ENCODE measurements at regions not wholly inside any gene's neighbourhood (a gene's known extent, or its start where the extent isn't known, plus 50 kb on each side); places are given as distances from the start of the nearest gene placed in this dataset.
"Not testable (repeated sequence)": the region's sequence is repeated elsewhere in the genome, so short reads cannot be mapped to it uniquely, and the experiment has no call there.

DNA sequence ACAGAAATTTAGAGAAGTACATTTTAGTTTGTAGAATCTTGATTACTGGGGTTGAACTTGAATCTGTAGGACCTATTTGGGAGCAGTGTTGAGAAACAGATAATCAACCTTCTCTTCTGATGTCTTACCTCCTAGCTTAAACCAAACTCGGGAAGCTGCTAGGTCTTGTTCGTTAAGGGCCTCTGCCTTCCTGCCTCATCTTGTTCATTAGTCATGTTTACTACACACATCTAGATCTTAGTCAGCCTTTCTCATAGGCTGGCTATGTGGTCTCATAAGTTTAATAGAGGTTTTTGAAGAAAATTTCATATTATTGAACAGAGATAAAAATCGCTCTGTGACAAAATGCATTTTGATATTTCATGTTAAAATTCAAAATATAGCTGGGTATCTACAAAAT is 331.0 kb upstream of the EDIL3 start:
- Histone ChIP-seq H3K9me3 (ENCODE audit: insufficient read depth, low read length) (no peaks in the 10 kb centered on the region), H3K4me3 (ENCODE audit: insufficient read length, low read depth) (no peak overlapping the region), H3K27me3 (ENCODE audit: insufficient read depth, insufficient read length) (no peaks in the 10 kb centered on the region), H3K36me3 (ENCODE audit: insufficient read depth, insufficient read length, low read length) (no peaks in the 10 kb centered on the region), H3K9ac (ENCODE audit: insufficient read length, low read depth) (no peak overlapping the region), H3K4me1 (ENCODE audit: insufficient read depth, insufficient read length) (no peaks in the 10 kb centered on the region)
- no peak for TF ChIP-seq SUZ12 (IDR thresholded peaks at IDR 0.05; ENCODE audit: extremely low read depth, insufficient read depth, insufficient read length)
- TF ChIP-seq YY1 (IDR thresholded peaks at IDR 0.05; ENCODE audit: insufficient read depth, insufficient read length), result no peak
- TF ChIP-seq ZNF274 (IDR thresholded peaks at IDR 0.05; ENCODE audit: low read depth, low read length), result no peak
- no peak for DNase-seq (ENCODE audit: low read depth, low spot score)

DNA sequence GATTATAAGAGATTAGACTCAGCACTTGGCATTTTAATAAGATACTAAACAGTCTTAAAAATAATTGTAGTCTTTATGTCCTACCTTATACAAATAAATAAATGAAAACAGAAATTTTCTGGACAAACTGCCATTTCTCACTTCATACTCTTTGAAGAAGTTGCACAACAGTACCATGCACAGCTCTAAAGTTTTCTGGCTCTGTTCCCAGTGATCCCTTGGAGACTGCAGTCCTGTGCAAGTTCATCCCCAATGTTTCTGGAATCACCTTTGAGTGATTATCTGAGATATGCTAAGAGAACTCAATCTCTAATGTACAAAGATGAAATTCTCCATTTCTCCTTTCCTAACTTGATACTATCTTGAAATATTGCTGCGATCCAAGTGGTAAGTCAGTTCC is 330.4 kb upstream of the EDIL3 start:
- no peak for DNase-seq (ENCODE audit: low read depth, low spot score)
- Histone ChIP-seq H3K9ac (ENCODE audit: insufficient read length, low read depth) (no peak overlapping the region), H3K27me3 (ENCODE audit: insufficient read depth, insufficient read length) (no peaks in the 10 kb centered on the region), H3K4me1 (ENCODE audit: insufficient read depth, insufficient read length) (no peaks in the 10 kb centered on the region), H3K9me3 (ENCODE audit: insufficient read depth, low read length) (no peaks in the 10 kb centered on the region), H3K36me3 (ENCODE audit: insufficient read depth, insufficient read length, low read length) (no peaks in the 10 kb centered on the region), H3K4me3 (ENCODE audit: insufficient read length, low read depth) (no peak overlapping the region)
- TF ChIP-seq SUZ12 (IDR thresholded peaks at IDR 0.05; ENCODE audit: extremely low read depth, insufficient read depth, insufficient read length) (no peak), ZNF274 (IDR thresholded peaks at IDR 0.05; ENCODE audit: low read depth, low read length) (no peak), YY1 (IDR thresholded peaks at IDR 0.05; ENCODE audit: insufficient read depth, insufficient read length) (no peak)

DNA sequence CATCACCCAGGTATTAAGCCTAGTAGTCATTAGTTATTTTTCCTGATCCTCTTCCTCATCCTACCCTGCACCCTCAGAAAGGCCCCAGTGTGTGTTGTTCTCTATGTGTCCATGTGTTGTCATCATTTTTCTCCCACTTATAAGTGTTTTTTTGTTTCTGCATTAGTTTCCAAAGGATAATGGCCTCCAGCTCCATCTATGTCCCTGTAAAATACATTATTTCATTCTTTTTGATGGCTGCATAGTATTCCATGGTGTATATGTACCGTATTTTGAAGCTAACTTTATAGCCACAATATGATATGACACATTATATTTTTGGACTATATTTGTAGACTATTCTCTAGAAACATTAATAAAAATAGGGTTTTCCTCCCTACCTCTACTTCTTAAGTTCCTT is 324.4 kb upstream of the EDIL3 start:
- no peak overlapping the region for H3K4me3 ChIP-seq (ENCODE audit: insufficient read length, low read depth)
- H3K9me3 ChIP-seq (ENCODE audit: insufficient read depth, low read length), result no peaks in the 10 kb centered on the region
- no peak for TF ChIP-seq SUZ12 (IDR thresholded peaks at IDR 0.05; ENCODE audit: extremely low read depth, insufficient read depth, insufficient read length)
- no peak for TF ChIP-seq ZNF274 (IDR thresholded peaks at IDR 0.05; ENCODE audit: low read depth, low read length)
- TF ChIP-seq YY1 (IDR thresholded peaks at IDR 0.05; ENCODE audit: insufficient read depth, insufficient read length), result no peak
- no peaks in the 10 kb centered on the region for H3K27me3 ChIP-seq (ENCODE audit: insufficient read depth, insufficient read length)
- DNase-seq (ENCODE audit: low read depth, low spot score), result no peak
- H3K4me1 ChIP-seq (ENCODE audit: insufficient read depth, insufficient read length), result no peaks in the 10 kb centered on the region
- H3K9ac ChIP-seq (ENCODE audit: insufficient read length, low read depth), result no peak overlapping the region
- no peaks in the 10 kb centered on the region for H3K36me3 ChIP-seq (ENCODE audit: insufficient read depth, insufficient read length, low read length)

DNA sequence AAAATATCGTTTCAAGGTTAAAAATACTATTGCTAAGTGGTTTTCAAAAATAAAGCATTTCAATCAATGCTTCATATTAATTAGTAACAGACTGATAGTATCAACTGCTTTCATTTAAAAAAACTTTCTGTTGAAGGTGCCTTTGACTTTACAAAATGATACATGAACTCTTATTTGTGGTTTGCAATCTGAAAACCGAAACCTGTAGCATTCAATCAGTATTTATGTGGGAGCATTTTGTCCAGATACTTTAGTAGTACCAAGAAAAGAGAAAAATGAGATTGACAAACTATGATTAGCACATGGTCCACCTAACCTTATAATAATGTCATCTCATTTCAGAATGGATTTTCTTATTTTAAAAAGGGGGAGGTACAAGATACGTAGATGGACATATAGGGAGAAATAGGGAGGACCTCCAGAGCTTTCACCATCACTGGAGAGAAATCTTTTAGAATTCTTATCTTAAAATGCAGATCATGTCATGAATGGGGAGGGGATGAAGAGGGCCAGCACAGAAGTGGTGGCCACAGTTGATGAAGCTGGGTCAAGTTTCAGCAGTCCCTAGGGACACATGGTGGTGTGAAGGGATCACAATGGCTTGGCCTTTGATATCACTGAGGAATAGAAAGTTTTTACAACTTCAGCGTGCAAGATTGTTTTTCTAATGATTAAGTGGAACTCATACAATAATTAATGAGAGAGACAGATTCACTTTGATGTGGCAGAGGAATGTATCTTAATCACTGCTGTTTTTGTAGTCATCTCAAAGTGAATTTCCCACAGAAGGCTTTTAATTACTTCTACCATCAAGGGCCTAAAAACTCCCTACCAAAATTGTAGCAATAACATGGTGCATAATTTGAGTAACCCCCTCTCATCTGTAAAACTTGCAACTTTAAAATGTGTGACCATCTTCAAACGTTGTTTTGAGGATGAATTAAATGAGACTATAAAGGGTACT is 322.3 kb upstream of the EDIL3 start:
- Histone ChIP-seq H3K4me3 (ENCODE audit: insufficient read length, low read depth) (no peak overlapping the region), H3K36me3 (ENCODE audit: insufficient read depth, insufficient read length, low read length) (no peaks in the 10 kb centered on the region), H3K9me3 (ENCODE audit: insufficient read depth, low read length) (no peaks in the 10 kb centered on the region), H3K27me3 (ENCODE audit: insufficient read depth, insufficient read length) (no peaks in the 10 kb centered on the region), H3K9ac (ENCODE audit: insufficient read length, low read depth) (no peak overlapping the region), H3K4me1 (ENCODE audit: insufficient read depth, insufficient read length) (no peaks in the 10 kb centered on the region)
- DNase-seq (ENCODE audit: low read depth, low spot score), result no peak
- TF ChIP-seq ZNF274 (IDR thresholded peaks at IDR 0.05; ENCODE audit: low read depth, low read length), result no peak
- no peak for TF ChIP-seq SUZ12 (IDR thresholded peaks at IDR 0.05; ENCODE audit: extremely low read depth, insufficient read depth, insufficient read length)
- TF ChIP-seq YY1 (IDR thresholded peaks at IDR 0.05; ENCODE audit: insufficient read depth, insufficient read length), result no peak

DNA sequence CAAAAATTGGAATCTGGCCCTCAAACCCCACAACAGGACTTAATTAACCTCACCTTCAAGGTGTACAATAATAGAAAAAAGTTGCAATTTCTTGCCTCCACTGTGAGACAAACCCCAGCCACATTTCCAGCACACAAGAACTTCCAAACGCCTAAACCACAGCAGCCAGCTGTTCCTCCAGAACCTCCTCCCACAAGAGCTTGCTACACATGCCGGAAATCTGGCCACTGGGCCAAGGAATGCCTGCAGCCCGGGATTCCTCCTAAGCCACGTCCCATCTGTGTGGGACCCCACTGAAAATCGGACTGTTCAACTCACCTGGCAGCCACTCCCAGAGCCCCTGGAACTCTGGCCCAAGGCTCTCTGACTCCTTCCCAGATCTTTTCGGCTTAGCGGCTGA is 315.9 kb upstream of the EDIL3 start:
- not testable (repeated sequence) for H3K36me3 ChIP-seq (ENCODE audit: insufficient read depth, insufficient read length, low read length); H3K27me3 ChIP-seq (ENCODE audit: insufficient read depth, insufficient read length); DNase-seq (ENCODE audit: low read depth, low spot score); H3K9ac ChIP-seq (ENCODE audit: insufficient read length, low read depth); H3K9me3 ChIP-seq (ENCODE audit: insufficient read depth, low read length); H3K4me3 ChIP-seq (ENCODE audit: insufficient read length, low read depth); H3K4me1 ChIP-seq (ENCODE audit: insufficient read depth, insufficient read length)

DNA sequence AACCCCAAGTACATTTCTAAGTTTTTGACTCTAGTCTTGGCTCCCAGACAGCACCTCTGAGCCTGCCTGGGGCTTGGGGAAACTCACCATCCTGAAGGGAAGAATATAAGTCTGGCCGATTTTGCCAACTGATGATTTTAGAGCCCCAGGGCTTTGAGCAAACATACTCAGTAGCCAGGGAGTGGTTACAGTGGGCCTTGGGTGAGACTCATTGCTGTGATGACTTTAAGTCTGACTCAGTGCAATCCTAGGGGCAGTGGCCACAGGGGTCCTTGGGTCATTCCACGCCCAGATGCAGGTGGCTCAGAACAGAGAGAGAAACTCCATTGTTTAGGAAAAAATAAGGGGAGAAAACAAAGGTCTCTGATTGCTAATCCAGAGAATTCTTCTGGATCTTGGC is 312.0 kb upstream of the EDIL3 start:
- no peak for DNase-seq (ENCODE audit: low read depth, low spot score)
- Histone ChIP-seq H3K4me3 (ENCODE audit: insufficient read length, low read depth) (no peak overlapping the region), H3K9ac (ENCODE audit: insufficient read length, low read depth) (no peak overlapping the region), H3K9me3 (ENCODE audit: insufficient read depth, low read length) (no peaks in the 10 kb centered on the region), H3K27me3 (ENCODE audit: insufficient read depth, insufficient read length) (no peaks in the 10 kb centered on the region), H3K4me1 (ENCODE audit: insufficient read depth, insufficient read length) (no peaks in the 10 kb centered on the region), H3K36me3 (ENCODE audit: insufficient read depth, insufficient read length, low read length) (no peaks in the 10 kb centered on the region)
- TF ChIP-seq YY1 (IDR thresholded peaks at IDR 0.05; ENCODE audit: insufficient read depth, insufficient read length) (no peak), SUZ12 (IDR thresholded peaks at IDR 0.05; ENCODE audit: extremely low read depth, insufficient read depth, insufficient read length) (no peak), ZNF274 (IDR thresholded peaks at IDR 0.05; ENCODE audit: low read depth, low read length) (no peak)

DNA sequence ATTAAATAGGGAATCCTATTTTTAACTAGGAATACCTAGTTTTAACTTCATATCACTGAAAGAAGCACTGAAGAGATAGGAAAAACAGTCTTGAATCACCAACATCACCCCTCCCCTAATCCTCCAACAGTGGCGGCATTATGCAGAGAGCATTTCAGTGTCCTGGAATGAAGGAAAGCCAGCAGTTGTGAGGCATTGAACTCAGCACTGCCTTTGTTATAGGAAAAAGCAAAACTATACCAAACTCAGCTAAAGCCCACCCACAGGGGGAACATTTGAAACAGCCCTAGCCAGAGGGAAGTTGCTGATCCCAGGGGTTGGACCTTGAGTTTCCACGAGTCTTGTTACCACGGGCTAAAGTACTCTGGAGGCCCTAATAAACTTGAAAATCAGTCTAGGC is 310.6 kb upstream of the EDIL3 start:
- H3K9ac ChIP-seq (ENCODE audit: insufficient read length, low read depth), result no peak overlapping the region
- no peaks in the 10 kb centered on the region for H3K36me3 ChIP-seq (ENCODE audit: insufficient read depth, insufficient read length, low read length)
- TF ChIP-seq SUZ12 (IDR thresholded peaks at IDR 0.05; ENCODE audit: extremely low read depth, insufficient read depth, insufficient read length), result no peak
- TF ChIP-seq YY1 (IDR thresholded peaks at IDR 0.05; ENCODE audit: insufficient read depth, insufficient read length), result no peak
- TF ChIP-seq ZNF274 (IDR thresholded peaks at IDR 0.05; ENCODE audit: low read depth, low read length), result no peak
- H3K4me3 ChIP-seq (ENCODE audit: insufficient read length, low read depth), result no peak overlapping the region
- peak; percentile 27 for DNase-seq (ENCODE audit: low read depth, low spot score)
- no peaks in the 10 kb centered on the region for H3K9me3 ChIP-seq (ENCODE audit: insufficient read depth, low read length)
- H3K4me1 ChIP-seq (ENCODE audit: insufficient read depth, insufficient read length), result no peaks in the 10 kb centered on the region
- H3K27me3 ChIP-seq (ENCODE audit: insufficient read depth, insufficient read length), result no peaks in the 10 kb centered on the region
